Esophagus muscularis mucosa (tissue), 3 donors: ENCODE measurements at regions not wholly inside any gene's neighbourhood (a gene's known extent, or its start where the extent isn't known, plus 50 kb on each side); places are given as distances from the start of the nearest gene placed in this dataset.

ENCODE experiments used
- POLR2A ChIP-seq: fragments of 450-650 bp; IDR thresholded peaks from one replicate; pipeline ENCODE4 v1.6.1; 2017; ENCODE audit warnings: antibody characterized with exemption, moderate library complexity, mild to moderate bottlenecking, low read depth
- POLR2AphosphoS5 ChIP-seq, 2 donors: sonication (generic); formaldehyde crosslinking; IDR thresholded peaks; one replicate each; pipeline ENCODE4 v1.6.1; 2017; ENCODE audit warnings: antibody characterized with exemption in 2 of 2
- TF ChIP-seq, protein P1 (sequence below), 3 experiments: fragments of 200-600 bp in 2 of 3; fragments of 450-650 bp in 1 of 3; sonication (generic) in 2 of 3; IDR thresholded peaks; one replicate each; pipeline ENCODE4 v1.5.1; 2017 to 2019; ENCODE audit warnings: antibody characterized with exemption in 3 of 3, mild to moderate bottlenecking in 2 of 3, moderate library complexity in 1 of 3

GRCh38 chr6:66689608-66690007 is 982.6 kb upstream of the EYS start:
- TF ChIP-seq POLR2AphosphoS5 (IDR thresholded peaks at IDR 0.05) (no peak), POLR2A (no peak)
- TF ChIP-seq, protein P1, sequence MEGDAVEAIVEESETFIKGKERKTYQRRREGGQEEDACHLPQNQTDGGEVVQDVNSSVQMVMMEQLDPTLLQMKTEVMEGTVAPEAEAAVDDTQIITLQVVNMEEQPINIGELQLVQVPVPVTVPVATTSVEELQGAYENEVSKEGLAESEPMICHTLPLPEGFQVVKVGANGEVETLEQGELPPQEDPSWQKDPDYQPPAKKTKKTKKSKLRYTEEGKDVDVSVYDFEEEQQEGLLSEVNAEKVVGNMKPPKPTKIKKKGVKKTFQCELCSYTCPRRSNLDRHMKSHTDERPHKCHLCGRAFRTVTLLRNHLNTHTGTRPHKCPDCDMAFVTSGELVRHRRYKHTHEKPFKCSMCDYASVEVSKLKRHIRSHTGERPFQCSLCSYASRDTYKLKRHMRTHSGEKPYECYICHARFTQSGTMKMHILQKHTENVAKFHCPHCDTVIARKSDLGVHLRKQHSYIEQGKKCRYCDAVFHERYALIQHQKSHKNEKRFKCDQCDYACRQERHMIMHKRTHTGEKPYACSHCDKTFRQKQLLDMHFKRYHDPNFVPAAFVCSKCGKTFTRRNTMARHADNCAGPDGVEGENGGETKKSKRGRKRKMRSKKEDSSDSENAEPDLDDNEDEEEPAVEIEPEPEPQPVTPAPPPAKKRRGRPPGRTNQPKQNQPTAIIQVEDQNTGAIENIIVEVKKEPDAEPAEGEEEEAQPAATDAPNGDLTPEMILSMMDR (IDR thresholded peaks at IDR 0.05) = no peak
